GM12865 (cell line): ENCODE measurements at regions not wholly inside any gene's neighbourhood (a gene's known extent, or its start where the extent isn't known, plus 50 kb on each side); places are given as distances from the start of the nearest gene placed in this dataset.
A peak's percentile ranks its signal among the peaks of the same experiment; 100 is the strongest.
"Not testable (repeated sequence)": the region's sequence is repeated elsewhere in the genome, so short reads cannot be mapped to it uniquely, and the experiment has no call there.

Experiments
- DNase-seq: peaks from one replicate; pipeline ENCODE4 v3.0.0; 2010; ENCODE audit warnings: low read depth
- H3K4me3 ChIP-seq: 2 replicates; pipeline ENCODE4 v1.5.1; 2011; ENCODE audit warnings: mild to moderate bottlenecking, low read depth, low read length, control low read depth
- TF ChIP-seq, protein P1 (sequence below): IDR thresholded peaks from 2 replicates; pipeline ENCODE4 v1.5.1; 2011; ENCODE audit warnings: low read length, control low read depth, low read depth, inconsistent platforms; ENCODE audit not compliant: insufficient read depth; ENCODE audit errors: missing control alignments

DNA sequence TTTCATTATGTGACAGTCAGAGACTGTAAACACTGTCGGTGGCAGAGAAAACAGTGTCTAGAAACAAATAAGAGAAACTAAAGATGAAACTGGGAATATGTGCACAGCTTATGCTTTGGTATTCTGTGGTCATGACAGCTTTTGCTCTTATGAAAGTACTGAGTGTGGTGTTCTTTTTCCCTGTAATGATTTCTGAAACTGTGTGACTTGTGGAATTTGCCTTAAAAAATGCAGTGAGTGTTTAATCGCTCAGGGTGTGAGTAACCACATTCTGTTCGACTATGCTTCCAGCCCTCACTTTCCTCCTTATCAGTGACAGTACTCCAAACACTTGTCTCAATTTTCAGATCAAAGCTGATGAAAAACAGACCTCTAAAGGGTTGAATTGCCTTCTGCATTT lies 66.9 kb upstream of the DIAPH3 start:
- peak; percentile 56 for DNase-seq
- H3K4me3 ChIP-seq, result no peak overlapping the region
- TF ChIP-seq, protein P1, sequence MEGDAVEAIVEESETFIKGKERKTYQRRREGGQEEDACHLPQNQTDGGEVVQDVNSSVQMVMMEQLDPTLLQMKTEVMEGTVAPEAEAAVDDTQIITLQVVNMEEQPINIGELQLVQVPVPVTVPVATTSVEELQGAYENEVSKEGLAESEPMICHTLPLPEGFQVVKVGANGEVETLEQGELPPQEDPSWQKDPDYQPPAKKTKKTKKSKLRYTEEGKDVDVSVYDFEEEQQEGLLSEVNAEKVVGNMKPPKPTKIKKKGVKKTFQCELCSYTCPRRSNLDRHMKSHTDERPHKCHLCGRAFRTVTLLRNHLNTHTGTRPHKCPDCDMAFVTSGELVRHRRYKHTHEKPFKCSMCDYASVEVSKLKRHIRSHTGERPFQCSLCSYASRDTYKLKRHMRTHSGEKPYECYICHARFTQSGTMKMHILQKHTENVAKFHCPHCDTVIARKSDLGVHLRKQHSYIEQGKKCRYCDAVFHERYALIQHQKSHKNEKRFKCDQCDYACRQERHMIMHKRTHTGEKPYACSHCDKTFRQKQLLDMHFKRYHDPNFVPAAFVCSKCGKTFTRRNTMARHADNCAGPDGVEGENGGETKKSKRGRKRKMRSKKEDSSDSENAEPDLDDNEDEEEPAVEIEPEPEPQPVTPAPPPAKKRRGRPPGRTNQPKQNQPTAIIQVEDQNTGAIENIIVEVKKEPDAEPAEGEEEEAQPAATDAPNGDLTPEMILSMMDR, result no peak

DNA sequence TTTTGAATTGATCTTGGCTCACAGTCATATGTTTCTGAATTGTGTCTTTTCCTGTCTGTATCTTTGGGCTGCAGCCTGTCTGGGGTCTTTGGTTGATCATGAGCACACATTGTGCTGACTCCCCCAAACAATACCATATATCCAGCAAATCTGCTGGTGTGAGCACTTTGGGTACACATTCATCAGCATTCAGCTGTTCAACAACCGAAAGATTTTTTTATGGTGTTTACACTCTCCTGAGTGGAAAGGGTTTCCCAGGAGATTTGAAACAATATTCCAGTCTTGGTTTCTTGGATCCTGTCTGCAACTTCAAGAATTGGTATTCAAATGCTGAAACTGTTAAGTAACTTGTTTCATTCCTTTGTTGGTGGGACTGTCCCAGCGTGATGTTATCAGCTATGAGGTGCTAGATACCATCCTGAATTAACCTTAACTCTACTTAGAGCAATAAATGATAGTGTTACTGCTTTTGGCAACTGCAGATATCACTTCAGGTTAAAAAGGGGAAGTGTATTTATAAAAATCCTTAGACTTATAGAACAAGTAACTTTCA lies 78.4 kb upstream of the DIAPH3 start:
- TF ChIP-seq, protein P1, result no peak
- no peak for DNase-seq
- H3K4me3 ChIP-seq, result no peak overlapping the region

DNA sequence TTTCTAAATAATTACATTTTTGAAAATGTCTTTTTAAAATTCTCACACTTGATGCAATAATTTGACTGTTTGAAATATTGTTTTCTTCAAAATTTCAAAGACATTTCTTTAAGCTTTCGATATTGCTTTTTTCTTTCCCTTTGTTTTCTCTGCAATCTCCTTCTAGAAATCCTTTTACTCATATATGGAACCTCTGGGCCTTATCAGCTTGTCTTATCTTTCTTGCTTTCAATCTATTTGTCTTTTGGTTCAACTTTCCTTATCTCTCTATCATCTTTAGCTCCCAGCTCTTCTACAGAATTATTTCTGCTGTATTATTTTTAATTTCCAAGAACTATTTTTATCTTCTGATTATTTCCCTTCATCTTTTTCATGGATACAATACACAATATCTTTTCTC lies 80.7 kb upstream of the DIAPH3 start:
- H3K4me3 ChIP-seq, result no peak overlapping the region
- no peak for DNase-seq
- TF ChIP-seq, protein P1, result no peak

DNA sequence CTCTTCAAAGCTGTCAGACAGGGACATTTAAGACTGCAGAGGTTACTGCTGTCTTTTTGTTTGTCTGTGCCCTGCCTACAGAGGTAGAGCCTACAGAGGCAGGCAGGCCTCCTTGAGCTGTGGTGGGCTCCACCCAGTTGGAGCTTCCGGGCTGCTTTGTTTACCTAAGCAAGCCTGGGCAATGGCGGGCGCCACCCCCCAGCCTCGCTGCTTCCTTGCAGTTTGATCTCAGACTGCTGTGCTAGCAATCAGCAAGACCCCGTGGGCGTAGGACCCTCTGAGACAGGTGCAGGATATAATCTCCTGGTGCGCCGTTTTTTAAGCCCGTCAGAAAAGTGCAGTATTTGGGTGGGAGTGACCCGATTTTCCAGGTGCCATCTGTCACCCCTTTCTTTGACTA lies 87.7 kb upstream of the DIAPH3 start:
- H3K4me3 ChIP-seq, DNase-seq: not testable (repeated sequence)

DNA sequence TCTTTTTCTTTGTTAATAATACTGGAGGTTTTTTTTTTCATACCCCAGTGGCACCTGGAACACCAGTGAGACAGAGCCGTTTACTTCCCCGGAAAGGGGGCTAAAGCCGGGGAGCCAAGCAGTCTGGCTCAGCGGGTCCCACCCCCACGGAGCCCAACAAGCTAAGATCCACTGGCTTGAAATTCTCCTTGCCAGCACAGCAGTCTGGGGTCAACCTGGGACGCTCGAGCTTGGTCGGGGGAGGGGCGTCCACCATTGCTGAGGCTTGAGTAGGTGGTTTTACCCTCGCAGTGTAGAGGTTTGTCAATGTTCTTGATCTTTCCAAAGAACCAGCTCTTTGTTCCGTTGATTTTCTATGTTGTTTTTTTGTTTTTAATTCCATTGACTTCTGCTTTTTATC lies 94.6 kb upstream of the DIAPH3 start:
- no peak for DNase-seq
- TF ChIP-seq, protein P1, result no peak
- no peak overlapping the region for H3K4me3 ChIP-seq

DNA sequence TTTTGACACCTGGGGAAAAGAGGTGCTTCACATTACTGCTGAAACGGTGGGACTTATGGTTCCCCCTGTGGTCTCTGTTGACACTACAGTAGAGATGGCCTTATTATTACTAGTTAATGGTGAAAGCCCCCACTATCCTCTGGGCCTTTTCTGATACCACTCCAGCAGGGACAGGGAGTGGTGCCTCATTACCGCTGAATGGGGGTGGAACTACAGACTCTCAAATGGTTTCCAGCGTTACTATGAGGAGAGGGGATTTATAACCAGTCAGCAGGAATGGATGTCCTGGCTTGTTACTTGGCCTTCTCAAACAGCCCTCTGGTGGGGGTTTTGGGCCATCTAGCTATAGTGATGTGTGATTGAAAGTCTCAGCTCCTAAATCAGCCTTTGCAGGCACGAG lies 96.7 kb upstream of the DIAPH3 start:
- H3K4me3 ChIP-seq, result no peak overlapping the region
- TF ChIP-seq, protein P1, result no peak
- no peak for DNase-seq

DNA sequence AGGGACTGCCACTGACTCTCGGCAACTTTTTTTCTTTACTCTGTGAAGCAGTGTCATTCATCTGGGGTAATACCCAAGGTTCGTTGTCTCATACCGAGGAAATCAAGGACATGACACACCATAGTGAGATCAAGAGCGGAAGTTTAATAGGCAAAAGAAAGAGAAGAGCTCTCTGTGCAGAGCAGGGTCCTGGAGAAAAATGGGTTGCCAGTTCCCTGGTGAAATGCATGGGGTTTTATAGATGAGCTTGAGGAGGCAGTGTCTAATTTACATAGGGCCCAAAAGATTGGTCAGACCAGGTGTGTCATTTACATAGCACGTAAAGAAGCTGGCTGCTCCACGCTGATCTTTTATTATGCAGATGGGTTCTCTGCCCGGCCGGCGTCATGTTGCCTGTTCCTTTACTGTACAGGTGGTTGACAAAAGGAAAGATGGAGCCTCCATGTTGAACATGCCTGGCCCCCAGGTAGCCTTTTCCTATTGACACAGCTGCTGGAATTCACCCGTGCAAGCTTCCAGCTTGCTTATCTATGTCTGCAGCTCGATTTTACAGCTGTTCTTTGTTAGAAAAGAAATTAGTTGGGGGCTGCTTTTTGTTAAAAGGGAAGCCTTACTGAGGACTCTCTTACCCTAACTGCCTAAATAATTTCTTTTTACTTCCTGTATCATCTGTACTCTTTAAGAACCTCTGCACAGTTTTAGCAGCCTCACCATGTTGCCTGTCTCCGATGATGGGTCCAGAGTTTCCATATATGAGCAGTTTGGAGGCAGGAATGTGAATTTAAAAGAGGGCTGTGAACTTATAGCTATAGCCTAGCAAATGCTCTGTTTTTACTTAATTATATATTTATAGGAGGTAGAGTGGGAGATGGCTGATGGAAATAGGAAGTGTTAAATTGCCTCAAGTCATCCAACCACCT lies 98.0 kb upstream of the DIAPH3 start:
- no peak for DNase-seq
- no peak overlapping the region for H3K4me3 ChIP-seq
- TF ChIP-seq, protein P1, result no peak
